HL-60 (cell line): ENCODE measurements at regions not wholly inside any gene's neighbourhood (a gene's known extent, or its start where the extent isn't known, plus 50 kb on each side); places are given as distances from the start of the nearest gene placed in this dataset.

Experiments
- POLR2AphosphoS5 ChIP-seq: IDR thresholded peaks from 2 replicates; pipeline ENCODE4 v1.6.1; 2012; ENCODE audit warnings: low read depth
- SPI1 ChIP-seq: IDR thresholded peaks from 2 replicates; pipeline ENCODE4 v1.6.1; 2012; ENCODE audit warnings: low read depth, mild to moderate bottlenecking, borderline replicate concordance
- TF ChIP-seq, protein P1 (sequence below): IDR thresholded peaks from one replicate; pipeline ENCODE4 v1.5.1; 2011; ENCODE audit warnings: low read length, control low read depth, inconsistent platforms; ENCODE audit not compliant: insufficient read depth

- no peak for TF ChIP-seq POLR2AphosphoS5
- TF ChIP-seq, protein P1, sequence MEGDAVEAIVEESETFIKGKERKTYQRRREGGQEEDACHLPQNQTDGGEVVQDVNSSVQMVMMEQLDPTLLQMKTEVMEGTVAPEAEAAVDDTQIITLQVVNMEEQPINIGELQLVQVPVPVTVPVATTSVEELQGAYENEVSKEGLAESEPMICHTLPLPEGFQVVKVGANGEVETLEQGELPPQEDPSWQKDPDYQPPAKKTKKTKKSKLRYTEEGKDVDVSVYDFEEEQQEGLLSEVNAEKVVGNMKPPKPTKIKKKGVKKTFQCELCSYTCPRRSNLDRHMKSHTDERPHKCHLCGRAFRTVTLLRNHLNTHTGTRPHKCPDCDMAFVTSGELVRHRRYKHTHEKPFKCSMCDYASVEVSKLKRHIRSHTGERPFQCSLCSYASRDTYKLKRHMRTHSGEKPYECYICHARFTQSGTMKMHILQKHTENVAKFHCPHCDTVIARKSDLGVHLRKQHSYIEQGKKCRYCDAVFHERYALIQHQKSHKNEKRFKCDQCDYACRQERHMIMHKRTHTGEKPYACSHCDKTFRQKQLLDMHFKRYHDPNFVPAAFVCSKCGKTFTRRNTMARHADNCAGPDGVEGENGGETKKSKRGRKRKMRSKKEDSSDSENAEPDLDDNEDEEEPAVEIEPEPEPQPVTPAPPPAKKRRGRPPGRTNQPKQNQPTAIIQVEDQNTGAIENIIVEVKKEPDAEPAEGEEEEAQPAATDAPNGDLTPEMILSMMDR = no peak
- no peak for TF ChIP-seq SPI1
Observed at GRCh38 chr7:125506331-125506730, 576.7 kb upstream of the POT1 start.
